ENCODE measurements at regions not wholly inside any gene's neighbourhood (a gene's known extent, or its start where the extent isn't known, plus 50 kb on each side); places are given as distances from the start of the nearest gene placed in this dataset.
"Not testable (repeated sequence)": the region's sequence is repeated elsewhere in the genome, so short reads cannot be mapped to it uniquely, and the experiment has no call there.

GRCh38 chr3:153502682-153503081, 340.7 kb downstream of the RAP2B start:
- H3K79me2 ChIP-seq (ENCODE audit: control insufficient read depth, insufficient read depth, low read length): no peaks in the 10 kb centered on the region
- TF ChIP-seq MYC (IDR thresholded peaks at IDR 0.05; ENCODE audit: low read depth, low read length) (no peak), GATA2 (IDR thresholded peaks at IDR 0.05; ENCODE audit: insufficient read depth, insufficient read length, low read depth, low read length) (no peak), POLR2A (IDR thresholded peaks at IDR 0.05; ENCODE audit: low read depth, low read length) (no peak), POLR2AphosphoS5 (IDR thresholded peaks at IDR 0.05; ENCODE audit: insufficient read depth, low read depth, low read length) (no peak)
- intact Hi-C loops (cut with micrococcal nuclease): no loop called here
- H3K9ac ChIP-seq (replicated peaks; ENCODE audit: extremely low read depth, insufficient read depth, low read length): no peak overlapping the region
- no peak overlapping the region for H3K4me3 ChIP-seq (replicated peaks in 1 of 3; ENCODE audit: insufficient read depth in 1 of 3, low read depth in 1 of 3, low read length in 3 of 3)
- no peaks in the 10 kb centered on the region for H3K9me1 ChIP-seq (replicated peaks; ENCODE audit: control insufficient read depth, extremely low read depth, insufficient read depth, low read length)
- dilution Hi-C loops (cut with MboI; ENCODE audit: extremely low pct_ligation_motif_present, low sequenced_read_pairs): no loop called here
- ChIA-PET CTCF (no interaction called here), POLR2A (no interaction called here)
- no peaks in the 10 kb centered on the region for H3K9me3 ChIP-seq (replicated peaks; ENCODE audit: control insufficient read depth, insufficient read depth, low read length)
- H3K27ac ChIP-seq (ENCODE audit: insufficient read depth, low read depth, low read length): no peak overlapping the region
- FAIRE-seq (no peak), DNase-seq (ENCODE audit: low read depth, low spot score) (no peak)
- no TSS peak for BruUV-seq (replicated peaks)
- H3K36me3 ChIP-seq (ENCODE audit: control insufficient read depth in 2 of 2, extremely low read depth in 1 of 2, insufficient read depth in 2 of 2, low read length in 2 of 2): no peaks in the 10 kb centered on the region
- H3K27me3 ChIP-seq (ENCODE audit: control insufficient read depth in 2 of 2, insufficient read depth in 2 of 2, low read length in 2 of 2): no peaks in the 10 kb centered on the region
- H4K20me1 ChIP-seq (replicated peaks; ENCODE audit: control insufficient read depth, extremely low read depth, insufficient read depth, low read length): no peaks in the 10 kb centered on the region
- H3K4me2 ChIP-seq (ENCODE audit: insufficient read depth, low read length): no peak overlapping the region
- no peaks in the 10 kb centered on the region for H3K4me1 ChIP-seq (ENCODE audit: control insufficient read depth, extremely low read depth, insufficient read depth, low read length)
- no peak overlapping the region for H2AFZ ChIP-seq (ENCODE audit: low read depth, low read length)

GRCh38 chr3:153503873-153504272, 341.8 kb downstream of the RAP2B start:
- Histone ChIP-seq H3K4me2 (ENCODE audit: insufficient read depth, low read length) (no peak overlapping the region), H3K36me3 (ENCODE audit: control insufficient read depth in 2 of 2, extremely low read depth in 1 of 2, insufficient read depth in 2 of 2, low read length in 2 of 2) (no peaks in the 10 kb centered on the region), H3K4me1 (ENCODE audit: control insufficient read depth, extremely low read depth, insufficient read depth, low read length) (no peaks in the 10 kb centered on the region), H3K9me3 (replicated peaks; ENCODE audit: control insufficient read depth, insufficient read depth, low read length) (no peaks in the 10 kb centered on the region), H3K79me2 (ENCODE audit: control insufficient read depth, insufficient read depth, low read length) (no peaks in the 10 kb centered on the region), H3K4me3 (replicated peaks in 1 of 3; ENCODE audit: insufficient read depth in 1 of 3, low read depth in 1 of 3, low read length in 3 of 3) (no peak overlapping the region), H2AFZ (ENCODE audit: low read depth, low read length) (no peak overlapping the region), H3K9me1 (replicated peaks; ENCODE audit: control insufficient read depth, extremely low read depth, insufficient read depth, low read length) (no peaks in the 10 kb centered on the region), H4K20me1 (replicated peaks; ENCODE audit: control insufficient read depth, extremely low read depth, insufficient read depth, low read length) (no peaks in the 10 kb centered on the region), H3K27me3 (ENCODE audit: control insufficient read depth in 2 of 2, insufficient read depth in 2 of 2, low read length in 2 of 2) (no peaks in the 10 kb centered on the region), H3K27ac (ENCODE audit: insufficient read depth, low read depth, low read length) (no peak overlapping the region), H3K9ac (replicated peaks; ENCODE audit: extremely low read depth, insufficient read depth, low read length) (no peak overlapping the region)
- ChIA-PET CTCF (no interaction called here), POLR2A (no interaction called here)
- FAIRE-seq (no peak), DNase-seq (ENCODE audit: low read depth, low spot score) (no peak)
- dilution Hi-C loops (cut with MboI; ENCODE audit: extremely low pct_ligation_motif_present, low sequenced_read_pairs) (no loop called here), intact Hi-C loops (cut with micrococcal nuclease) (no loop called here)
- BruUV-seq (replicated peaks): no TSS peak
- TF ChIP-seq JUN (IDR thresholded peaks at IDR 0.05; ENCODE audit: borderline replicate concordance, insufficient read depth, insufficient read length, low read depth) (no peak), POLR2A (IDR thresholded peaks at IDR 0.05; ENCODE audit: low read depth, low read length) (no peak)

- BruUV-seq (replicated peaks); H3K9me3 ChIP-seq (replicated peaks; ENCODE audit: control insufficient read depth, insufficient read depth, low read length); H3K4me3 ChIP-seq (replicated peaks in 1 of 3; ENCODE audit: insufficient read depth in 1 of 3, low read depth in 1 of 3, low read length in 3 of 3); H3K9ac ChIP-seq (replicated peaks; ENCODE audit: extremely low read depth, insufficient read depth, low read length); H4K20me1 ChIP-seq (replicated peaks; ENCODE audit: control insufficient read depth, extremely low read depth, insufficient read depth, low read length); H2AFZ ChIP-seq (ENCODE audit: low read depth, low read length); dilution Hi-C loops (cut with MboI; ENCODE audit: extremely low pct_ligation_motif_present, low sequenced_read_pairs); DNase-seq (ENCODE audit: low read depth, low spot score); H3K27ac ChIP-seq (ENCODE audit: insufficient read depth, low read depth, low read length); CTCF ChIA-PET; H3K27me3 ChIP-seq (ENCODE audit: control insufficient read depth in 2 of 2, insufficient read depth in 2 of 2, low read length in 2 of 2); H3K9me1 ChIP-seq (replicated peaks; ENCODE audit: control insufficient read depth, extremely low read depth, insufficient read depth, low read length); H3K4me1 ChIP-seq (ENCODE audit: control insufficient read depth, extremely low read depth, insufficient read depth, low read length); H3K36me3 ChIP-seq (ENCODE audit: control insufficient read depth in 2 of 2, extremely low read depth in 1 of 2, insufficient read depth in 2 of 2, low read length in 2 of 2); intact Hi-C loops (cut with micrococcal nuclease); H3K79me2 ChIP-seq (ENCODE audit: control insufficient read depth, insufficient read depth, low read length); POLR2A ChIA-PET; H3K4me2 ChIP-seq (ENCODE audit: insufficient read depth, low read length); FAIRE-seq: not testable (repeated sequence)
Measured at GRCh38 chr3:153506205-153506604, 344.2 kb downstream of the RAP2B start.

- H3K27ac ChIP-seq (ENCODE audit: insufficient read depth, low read depth, low read length); H4K20me1 ChIP-seq (replicated peaks; ENCODE audit: control insufficient read depth, extremely low read depth, insufficient read depth, low read length); H2AFZ ChIP-seq (ENCODE audit: low read depth, low read length); H3K79me2 ChIP-seq (ENCODE audit: control insufficient read depth, insufficient read depth, low read length); H3K9me3 ChIP-seq (replicated peaks; ENCODE audit: control insufficient read depth, insufficient read depth, low read length); H3K9ac ChIP-seq (replicated peaks; ENCODE audit: extremely low read depth, insufficient read depth, low read length); intact Hi-C loops (cut with micrococcal nuclease); H3K27me3 ChIP-seq (ENCODE audit: control insufficient read depth in 2 of 2, insufficient read depth in 2 of 2, low read length in 2 of 2); H3K9me1 ChIP-seq (replicated peaks; ENCODE audit: control insufficient read depth, extremely low read depth, insufficient read depth, low read length); BruUV-seq (replicated peaks); DNase-seq (ENCODE audit: low read depth, low spot score); H3K36me3 ChIP-seq (ENCODE audit: control insufficient read depth in 2 of 2, extremely low read depth in 1 of 2, insufficient read depth in 2 of 2, low read length in 2 of 2); H3K4me2 ChIP-seq (ENCODE audit: insufficient read depth, low read length); POLR2A ChIA-PET; H3K4me3 ChIP-seq (replicated peaks in 1 of 3; ENCODE audit: insufficient read depth in 1 of 3, low read depth in 1 of 3, low read length in 3 of 3); H3K4me1 ChIP-seq (ENCODE audit: control insufficient read depth, extremely low read depth, insufficient read depth, low read length); dilution Hi-C loops (cut with MboI; ENCODE audit: extremely low pct_ligation_motif_present, low sequenced_read_pairs); FAIRE-seq; CTCF ChIA-PET: not testable (repeated sequence)
Measured at GRCh38 chr3:153506686-153507085, 344.7 kb downstream of the RAP2B start.
